ENCODE measurements at regions not wholly inside any gene's neighbourhood (a gene's known extent, or its start where the extent isn't known, plus 50 kb on each side); places are given as distances from the start of the nearest gene placed in this dataset.

GRCh38 chr5:26553079-26553478 lies 485.3 kb downstream of the CDH9 start:
- peaks cover 15 to 24% of the 10 kb centered on the region in 2 donors for H3K9me3 Mint-ChIP-seq

GRCh38 chr5:26543987-26544386 lies 494.4 kb downstream of the CDH9 start:
- intact Hi-C loops (cut with micrococcal nuclease), result no loop called here
- Mint-ChIP-seq H3K27ac (no peak overlapping the region), H3K36me3 (peaks cover 36% of the 10 kb centered on the region)

More at GRCh38 chr5:26553079-26553478, 485.3 kb downstream of the CDH9 start:
- no peaks in the 10 kb centered on the region for H3K4me1 ChIP-seq (ENCODE audit: control insufficient read depth, insufficient read depth, low read length)
- no peak for DNase-seq
- H3K27ac ChIP-seq (ENCODE audit: low read length), result no peak overlapping the region
- intact Hi-C loops (cut with micrococcal nuclease), result no loop called here
- WGBS (ENCODE audit: insufficient coverage), result 87% methylated on average over 2 of the region's 2 CpGs
- H3K9me3 ChIP-seq (ENCODE audit: control insufficient read depth, insufficient read depth, low read length), result no peaks in the 10 kb centered on the region
- no peak overlapping the region for H3K27ac Mint-ChIP-seq
- no peaks in the 10 kb centered on the region for H3K4me1 Mint-ChIP-seq
- no peak overlapping the region for H3K4me3 Mint-ChIP-seq
- H3K4me3 ChIP-seq (ENCODE audit: low read length), result no peak overlapping the region
- no peaks in the 10 kb centered on the region for H3K36me3 ChIP-seq (ENCODE audit: control insufficient read depth, insufficient read depth, low read length)
- TF ChIP-seq CTCF (IDR thresholded peaks at IDR 0.05), result no peak
- no peaks in the 10 kb centered on the region for H3K27me3 ChIP-seq (ENCODE audit: control insufficient read depth, insufficient read depth, low read length)
- no peak for ATAC-seq
- peaks cover 7% of the 10 kb centered on the region for H3K36me3 Mint-ChIP-seq
- no peaks in the 10 kb centered on the region for H3K27me3 Mint-ChIP-seq (ENCODE audit: low read depth in 2 of 2)

GRCh38 chr5:26538226-26538625 lies 500.2 kb downstream of the CDH9 start:
- Mint-ChIP-seq H3K27ac (no peak overlapping the region), H3K36me3 (peaks cover 12% of the 10 kb centered on the region), H3K4me3 (no peak overlapping the region), H3K27me3 (ENCODE audit: low read depth in 2 of 2) (no peaks in the 10 kb centered on the region), H3K4me1 (no peaks in the 10 kb centered on the region), H3K9me3 (peaks cover 6 to 16% of the 10 kb centered on the region in 2 donors)
- TF ChIP-seq CTCF (IDR thresholded peaks at IDR 0.05), result no peak
- DNase-seq, result no peak
- Histone ChIP-seq H3K4me1 (ENCODE audit: control insufficient read depth, insufficient read depth, low read length) (no peaks in the 10 kb centered on the region), H3K4me3 (ENCODE audit: low read length) (no peak overlapping the region), H3K9me3 (ENCODE audit: control insufficient read depth, insufficient read depth, low read length) (peaks cover 4% of the 10 kb centered on the region), H3K27ac (ENCODE audit: low read length) (no peak overlapping the region), H3K36me3 (ENCODE audit: control insufficient read depth, insufficient read depth, low read length) (no peaks in the 10 kb centered on the region), H3K27me3 (ENCODE audit: control insufficient read depth, insufficient read depth, low read length) (no peaks in the 10 kb centered on the region)
- intact Hi-C loops (cut with micrococcal nuclease), result no loop called here
- ATAC-seq, result no peak
- WGBS (ENCODE audit: insufficient coverage), result no CpG with 5 or more reads among the region's 1 CpG

More at GRCh38 chr5:26543987-26544386, 494.4 kb downstream of the CDH9 start:
- Histone ChIP-seq H3K36me3 (ENCODE audit: control insufficient read depth, insufficient read depth, low read length) (no peaks in the 10 kb centered on the region), H3K4me3 (ENCODE audit: low read length) (no peak overlapping the region), H3K27me3 (ENCODE audit: control insufficient read depth, insufficient read depth, low read length) (no peaks in the 10 kb centered on the region), H3K9me3 (ENCODE audit: control insufficient read depth, insufficient read depth, low read length) (peaks cover 13% of the 10 kb centered on the region), H3K4me1 (ENCODE audit: control insufficient read depth, insufficient read depth, low read length) (no peaks in the 10 kb centered on the region), H3K27ac (ENCODE audit: low read length) (no peak overlapping the region)
- no peaks in the 10 kb centered on the region for H3K4me1 Mint-ChIP-seq
- no peak for ATAC-seq
- peaks cover 9 to 25% of the 10 kb centered on the region in 2 donors for H3K9me3 Mint-ChIP-seq
- WGBS (ENCODE audit: insufficient coverage), result 91% methylated on average over 1 of the region's 1 CpG
- no peak for DNase-seq
- no peaks in the 10 kb centered on the region for H3K27me3 Mint-ChIP-seq (ENCODE audit: low read depth in 2 of 2)
- H3K4me3 Mint-ChIP-seq, result no peak overlapping the region
- TF ChIP-seq CTCF (IDR thresholded peaks at IDR 0.05), result no peak

GRCh38 chr5:26535215-26535614 lies 503.2 kb downstream of the CDH9 start:
- intact Hi-C loops (cut with micrococcal nuclease), result no loop called here
- Histone ChIP-seq H3K4me3 (ENCODE audit: low read length) (no peak overlapping the region), H3K27me3 (ENCODE audit: control insufficient read depth, insufficient read depth, low read length) (no peaks in the 10 kb centered on the region), H3K9me3 (ENCODE audit: control insufficient read depth, insufficient read depth, low read length) (peaks cover 4% of the 10 kb centered on the region), H3K27ac (ENCODE audit: low read length) (no peak overlapping the region), H3K36me3 (ENCODE audit: control insufficient read depth, insufficient read depth, low read length) (no peaks in the 10 kb centered on the region), H3K4me1 (ENCODE audit: control insufficient read depth, insufficient read depth, low read length) (no peaks in the 10 kb centered on the region)
- Mint-ChIP-seq H3K27ac (no peak overlapping the region), H3K36me3 (no peaks in the 10 kb centered on the region), H3K27me3 (ENCODE audit: low read depth in 2 of 2) (no peaks in the 10 kb centered on the region), H3K4me3 (no peak overlapping the region), H3K9me3 (peaks cover 8 to 22% of the 10 kb centered on the region in 2 donors), H3K4me1 (no peaks in the 10 kb centered on the region)
- 47% methylated on average over 2 of the region's 3 CpGs for WGBS (ENCODE audit: insufficient coverage)
- no peak for DNase-seq
- no peak for TF ChIP-seq CTCF (IDR thresholded peaks at IDR 0.05)
- ATAC-seq, result no peak
